HG03558 (cell line): ENCODE measurements at regions not wholly inside any gene's neighbourhood (a gene's known extent, or its start where the extent isn't known, plus 50 kb on each side); places are given as distances from the start of the nearest gene placed in this dataset.

Experiments used
- ATAC-seq: cut with Tn5 transposase; IDR thresholded peaks from one replicate; pipeline ENCODE4 v1.9.1; 2021; ENCODE audit warnings: moderate number of reproducible peaks; ENCODE audit not compliant: unreplicated experiment; ENCODE audit errors: extremely low read depth

GRCh38 chr2:161570424-161571050 lies 53.7 kb upstream of the SLC4A10 start:
- no peak for ATAC-seq

- ATAC-seq, result no peak
These were observed 53.2 kb upstream of the SLC4A10 start for GRCh38 chr2:161571051-161571429.
